Stimulated activated CD8-positive, alpha-beta memory T cell treated with anti-CD3 and anti-CD28 coated beads, Interleukin-12 subunit alpha, Interleukin-12 subunit beta, amount 100 ng/mL, for 24 hours (primary cell): ENCODE measurements at regions not wholly inside any gene's neighbourhood (a gene's known extent, or its start where the extent isn't known, plus 50 kb on each side); places are given as distances from the start of the nearest gene placed in this dataset.
"Not testable (repeated sequence)": the region's sequence is repeated elsewhere in the genome, so short reads cannot be mapped to it uniquely, and the experiment has no call there.

Source experiments
- DNase-seq: peaks from one replicate; pipeline ENCODE4 v3.0.0-alpha.2; 2020; ENCODE audit errors: extremely low read depth

DNA sequence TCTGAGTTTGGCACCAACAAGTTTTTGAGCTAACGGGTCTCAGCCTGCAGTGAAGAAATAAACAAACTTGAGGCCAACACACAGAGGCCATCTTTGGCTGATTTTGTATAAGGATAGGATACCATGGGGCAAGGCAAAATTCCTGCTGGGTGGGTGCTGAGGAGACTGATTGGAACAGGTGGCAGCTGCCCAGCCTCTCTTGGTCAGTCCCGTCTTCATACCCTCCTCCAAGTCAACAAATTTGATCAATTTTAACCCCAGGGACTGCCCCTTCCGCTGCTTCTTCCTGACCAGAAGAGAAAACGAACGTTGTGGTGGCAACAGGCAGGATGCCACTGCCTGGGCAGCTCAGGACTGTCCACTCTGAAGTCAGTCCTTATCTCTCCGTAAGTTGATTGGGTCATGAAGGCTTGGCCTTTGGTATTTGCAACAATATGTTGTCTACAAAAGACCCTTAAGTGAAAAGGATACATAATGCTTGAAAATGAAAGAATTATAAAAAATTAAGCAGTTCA, 139.3 kb downstream of the SPP2 start:
- DNase-seq, result no peak

DNA sequence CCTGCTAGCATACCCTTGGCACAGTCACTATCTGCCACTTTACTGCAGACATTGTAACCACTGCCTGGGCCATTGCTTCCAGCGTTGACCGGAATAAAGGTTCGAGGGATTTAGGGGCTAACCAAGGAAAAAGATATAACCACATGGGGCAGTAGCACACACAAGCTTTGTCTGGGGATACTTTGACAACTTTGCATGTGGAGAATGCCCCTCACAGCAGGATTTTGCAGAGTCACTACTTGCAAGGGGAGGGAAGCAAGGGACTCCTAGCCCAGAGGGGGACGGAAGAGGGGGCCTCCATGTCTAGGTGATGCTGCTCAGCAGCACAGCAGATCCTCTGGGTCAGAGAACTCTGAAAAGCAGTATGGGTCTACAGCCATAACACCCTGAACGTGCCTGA, 138.7 kb downstream of the SPP2 start:
- DNase-seq, result no peak

DNA sequence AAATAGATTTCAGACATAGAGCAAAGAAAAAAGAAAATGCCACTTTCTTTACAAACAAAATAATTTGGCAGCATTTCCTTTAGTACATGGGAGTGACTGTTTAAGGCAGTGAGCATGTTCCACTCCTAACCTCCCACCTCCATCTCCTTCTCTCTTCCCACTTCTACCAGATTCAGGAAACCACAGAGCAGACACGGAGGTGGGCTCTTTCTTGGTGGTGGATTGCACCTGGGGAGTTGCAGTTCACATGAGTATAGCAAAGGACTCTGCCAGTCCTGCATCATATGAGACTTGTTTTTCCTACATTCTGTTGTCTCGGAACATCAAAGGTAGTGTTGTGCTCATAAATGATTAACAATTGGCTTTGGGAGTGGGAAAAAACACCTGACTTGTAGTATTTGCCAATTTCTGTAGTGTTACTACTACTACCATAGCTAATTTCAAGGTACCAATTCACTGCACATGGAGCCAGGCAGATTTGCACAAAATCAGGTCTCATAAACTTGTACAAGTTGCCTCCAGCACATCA, 137.2 kb downstream of the SPP2 start:
- DNase-seq, result no peak

DNA sequence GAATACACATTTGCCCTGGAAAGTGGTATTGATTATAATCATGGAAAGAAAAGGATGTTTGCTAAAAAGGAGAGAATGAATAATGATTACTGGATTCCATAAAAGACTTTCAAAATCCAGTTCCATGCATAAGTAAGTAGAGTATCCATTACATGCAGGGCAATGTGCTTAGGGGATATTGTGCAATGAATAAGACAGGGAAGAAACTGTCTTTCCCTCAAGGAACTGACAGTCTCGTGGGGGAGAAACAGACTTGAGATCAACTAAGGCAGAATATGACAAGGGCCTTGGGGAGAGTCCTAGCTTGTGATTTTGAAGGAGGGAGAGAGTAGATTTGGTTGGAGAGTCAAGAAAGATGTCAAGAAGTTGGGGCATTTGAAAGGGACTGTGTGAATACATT, 130.6 kb downstream of the SPP2 start:
- no peak for DNase-seq

DNA sequence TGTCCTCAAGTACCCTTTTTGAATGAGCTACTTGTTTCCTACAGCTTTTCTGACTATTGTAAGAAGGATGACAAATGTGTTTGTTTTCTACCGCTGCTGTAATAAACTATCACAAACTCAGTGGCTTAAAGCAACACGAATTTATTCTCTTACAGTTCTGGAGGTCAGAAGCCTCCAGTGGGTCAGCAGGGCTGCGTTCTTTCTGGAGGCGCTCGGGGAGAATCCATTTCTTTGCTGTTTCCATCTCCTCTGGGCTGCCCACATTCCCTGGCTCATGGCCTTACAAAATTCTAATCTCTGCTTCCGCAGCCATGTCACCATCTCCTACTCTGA, 128.5 kb downstream of the SPP2 start:
- DNase-seq, result no peak

DNA sequence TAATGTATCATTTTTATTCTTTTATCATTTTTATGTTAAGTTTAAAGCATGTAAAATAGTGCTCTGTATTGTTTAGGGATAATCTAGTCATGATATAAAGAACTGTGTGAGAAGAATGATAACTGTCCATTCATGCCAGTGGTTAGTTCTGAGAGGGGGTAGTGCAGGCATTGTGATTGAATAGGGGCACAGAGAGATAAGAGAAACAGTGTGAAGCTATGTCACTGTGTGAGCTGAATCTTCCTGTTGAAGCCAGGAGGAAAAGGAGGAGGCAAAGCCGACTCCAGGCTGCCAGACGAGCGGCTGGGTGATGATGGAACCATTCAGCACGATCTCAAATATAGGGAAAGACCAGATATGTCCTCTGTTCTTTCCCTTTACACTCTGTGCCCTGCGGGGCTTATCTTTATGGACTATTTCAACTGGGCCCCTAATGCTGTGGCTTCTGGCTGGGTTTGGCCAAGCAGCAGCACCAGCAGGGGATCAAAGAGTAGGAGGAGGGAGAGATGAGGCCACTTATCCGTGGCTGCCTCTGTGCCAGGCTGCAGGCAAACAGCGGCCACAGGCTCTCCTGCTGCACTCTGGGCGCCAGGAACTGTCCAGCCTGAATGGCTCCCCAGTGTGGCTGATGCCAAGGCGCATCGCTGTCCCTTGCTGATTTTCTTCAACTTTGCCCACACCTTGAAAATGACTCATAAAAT, 128.0 kb downstream of the SPP2 start:
- no peak for DNase-seq

DNA sequence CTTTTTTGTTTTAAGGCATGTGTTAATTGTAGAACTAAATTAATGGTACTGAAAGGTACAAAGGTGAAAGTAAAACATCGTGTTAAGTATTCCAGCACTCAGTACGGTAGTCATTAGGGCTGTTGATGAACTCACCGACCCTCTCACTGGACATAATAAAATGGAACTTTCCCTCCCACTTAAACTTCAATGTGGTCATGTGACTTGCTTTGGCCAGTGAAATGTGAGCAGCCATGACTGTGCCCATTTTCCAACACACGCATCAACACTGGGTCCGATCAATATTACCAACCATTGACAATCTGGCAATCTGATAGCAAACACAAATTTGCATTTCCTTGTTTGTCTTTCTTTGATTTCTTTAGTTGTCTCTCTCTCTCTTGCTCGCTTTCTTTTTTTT, 125.1 kb downstream of the SPP2 start:
- no peak for DNase-seq

GRCh38 chr2:234174742-234175141, 124.2 kb downstream of the SPP2 start:
- DNase-seq, result no peak

DNA sequence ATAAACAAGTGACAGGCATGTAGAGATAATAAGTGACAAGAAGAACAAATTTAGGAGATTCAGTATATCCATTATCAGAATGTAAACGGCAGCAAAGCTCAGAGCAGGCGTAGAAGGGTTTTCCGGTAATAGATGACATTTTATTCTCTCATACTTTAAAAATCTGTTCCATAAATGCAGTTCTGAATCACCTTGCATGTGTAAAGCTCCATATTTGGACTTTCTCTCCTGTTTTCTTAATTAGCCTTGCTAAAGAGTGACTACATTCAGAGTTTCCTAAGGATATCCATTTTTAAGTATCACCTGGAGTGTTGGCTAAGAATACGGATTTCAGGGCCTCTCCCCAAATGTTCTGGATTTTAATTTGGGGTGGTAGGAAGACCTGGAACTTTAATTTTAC, 122.0 kb downstream of the SPP2 start:
- no peak for DNase-seq

- no peak for DNase-seq
Measured at GRCh38 chr2:234172066-234172465, 121.6 kb downstream of the SPP2 start.

- no peak for DNase-seq
Measured at GRCh38 chr2:234171666-234172065, 121.2 kb downstream of the SPP2 start.

GRCh38 chr2:234169674-234170073, 119.2 kb downstream of the SPP2 start:
- no peak for DNase-seq

GRCh38 chr2:234168605-234169570, 118.4 kb downstream of the SPP2 start:
- not testable (repeated sequence) for DNase-seq

- DNase-seq, result no peak
Measured at GRCh38 chr2:234166531-234166930, 116.0 kb downstream of the SPP2 start.

- DNase-seq, result no peak
Measured at GRCh38 chr2:234165421-234165820, 114.9 kb downstream of the SPP2 start.

DNA sequence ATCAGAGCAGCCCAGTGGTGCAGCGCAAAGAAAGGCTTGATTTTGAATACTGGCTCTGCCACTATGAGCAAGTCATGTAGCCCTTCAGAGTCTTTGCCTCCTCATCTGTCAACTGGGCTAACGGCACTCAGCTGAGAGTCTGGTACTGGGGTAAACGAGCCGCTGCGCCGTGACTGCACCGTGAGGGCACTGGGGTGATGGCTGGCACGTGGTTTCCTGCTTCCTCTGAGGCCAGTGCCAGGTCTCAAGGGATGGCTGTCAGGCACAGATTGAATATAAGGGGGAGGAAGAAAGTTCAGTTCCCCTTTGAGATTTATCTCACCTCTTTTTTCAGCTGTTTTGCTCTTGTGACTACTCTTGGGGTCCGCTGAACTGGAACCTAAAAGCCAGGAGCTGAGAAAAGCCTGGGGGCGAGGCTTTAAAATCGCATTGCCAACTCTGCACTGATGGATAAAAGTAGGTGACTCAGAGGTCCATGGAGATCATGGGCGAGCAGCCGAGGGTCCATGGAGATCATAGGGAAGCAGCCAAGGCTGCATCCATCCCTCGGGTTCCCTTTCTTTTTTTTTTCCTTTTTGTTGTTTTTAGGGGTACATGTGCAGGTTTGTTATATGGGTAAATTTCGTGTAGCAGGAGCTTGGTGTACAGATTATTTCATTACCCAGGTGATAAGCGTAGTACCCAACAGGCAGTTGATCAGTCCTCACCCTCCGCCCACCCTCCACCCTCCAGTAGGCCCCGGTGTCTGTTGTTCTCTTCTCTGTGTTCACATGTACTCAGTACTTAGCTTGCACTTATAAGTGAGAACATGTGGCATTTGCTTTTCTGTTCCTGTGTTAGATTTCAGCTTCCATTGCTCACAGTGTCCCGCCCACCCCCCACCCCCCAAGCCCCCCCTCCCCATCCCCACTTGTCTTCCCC, 114.3 kb downstream of the SPP2 start:
- no peak for DNase-seq

DNA sequence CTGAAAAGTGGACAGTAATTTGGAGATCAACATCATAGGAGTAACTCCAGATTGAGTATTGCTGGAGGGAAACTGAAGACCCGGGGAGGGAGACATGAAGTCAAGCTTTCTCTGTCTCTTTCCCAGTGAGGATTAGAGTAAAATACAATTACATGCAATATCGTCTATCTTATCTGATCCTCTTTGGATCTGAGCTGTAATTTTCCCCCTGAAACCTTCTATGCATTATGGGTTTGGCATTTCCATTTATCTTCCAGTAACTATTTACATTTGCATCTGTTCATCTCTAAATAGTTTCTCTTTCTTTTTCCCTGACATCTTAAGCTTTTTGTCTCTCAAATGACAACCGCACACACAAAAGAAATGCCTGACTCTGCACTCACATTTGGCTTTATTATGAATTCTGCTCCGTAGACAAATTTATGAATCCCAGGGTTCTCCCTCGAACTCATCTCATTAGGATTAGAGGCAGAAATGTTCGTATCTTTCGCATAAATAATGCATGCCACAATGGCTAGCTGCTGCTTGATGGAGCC, 113.1 kb downstream of the SPP2 start:
- no peak for DNase-seq

GRCh38 chr2:234162861-234163260, 112.4 kb downstream of the SPP2 start:
- DNase-seq, result no peak

DNA sequence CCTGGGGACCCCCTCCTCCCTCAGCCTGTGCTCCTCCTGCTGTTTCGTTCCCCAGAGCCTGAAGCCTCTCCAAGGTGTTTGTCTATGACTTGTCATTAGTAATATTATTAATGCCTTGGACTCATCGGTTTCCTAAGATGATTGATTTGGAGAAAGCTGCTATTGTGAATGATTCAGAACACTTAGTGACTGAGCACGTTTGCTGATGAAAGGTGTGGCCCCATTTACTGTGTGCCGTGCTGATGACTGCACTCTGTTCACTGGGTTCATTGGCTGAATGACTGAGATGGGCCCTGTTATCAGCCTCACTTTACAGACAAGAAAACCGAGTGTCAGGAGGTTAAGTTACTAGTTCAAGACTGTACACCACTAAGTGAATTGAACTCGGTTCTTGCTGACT, 111.4 kb downstream of the SPP2 start:
- DNase-seq, result no peak

- DNase-seq, result no peak
Measured at GRCh38 chr2:234158812-234159211, 108.3 kb downstream of the SPP2 start.

DNA sequence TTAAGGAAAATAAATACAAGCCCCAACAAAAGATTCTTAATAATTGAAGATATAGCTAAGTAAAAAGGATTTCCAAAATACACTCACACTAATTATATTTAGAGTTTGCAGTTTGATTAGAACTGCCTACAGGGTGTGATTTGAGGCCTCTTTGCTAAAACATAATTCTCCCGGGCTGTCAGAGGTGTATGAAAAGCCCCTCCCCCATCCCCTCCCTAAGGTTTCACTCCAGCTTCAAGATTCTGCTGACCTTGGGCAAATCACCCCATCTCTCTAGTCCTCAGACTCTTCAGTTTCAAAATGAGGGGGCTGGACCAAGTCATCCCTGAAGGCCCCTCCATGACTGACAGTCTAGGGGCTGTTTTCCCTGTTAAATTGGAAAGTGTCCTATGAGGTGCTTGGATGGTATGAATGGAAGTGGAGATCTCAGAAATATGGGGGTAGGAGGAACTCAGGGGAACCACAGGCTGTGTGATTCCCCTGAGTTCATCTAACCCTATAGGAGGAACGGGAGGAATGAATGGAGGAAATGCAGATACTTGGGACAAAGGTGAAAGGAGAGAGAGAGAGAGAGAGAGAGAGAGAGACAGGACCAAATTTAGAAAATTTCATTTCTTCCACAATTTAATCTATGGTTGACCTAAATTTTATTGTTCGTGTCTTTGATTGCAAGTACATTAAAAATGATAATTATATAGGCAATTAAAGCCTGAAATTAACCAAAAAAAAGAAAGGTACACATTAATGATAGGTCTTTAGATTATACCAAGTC, 107.5 kb downstream of the SPP2 start:
- DNase-seq, result no peak
